ENCODE measurements at regions not wholly inside any gene's neighbourhood (a gene's known extent, or its start where the extent isn't known, plus 50 kb on each side); places are given as distances from the start of the nearest gene placed in this dataset.
A peak's percentile ranks its signal among the peaks of the same experiment; 100 is the strongest.

DNA sequence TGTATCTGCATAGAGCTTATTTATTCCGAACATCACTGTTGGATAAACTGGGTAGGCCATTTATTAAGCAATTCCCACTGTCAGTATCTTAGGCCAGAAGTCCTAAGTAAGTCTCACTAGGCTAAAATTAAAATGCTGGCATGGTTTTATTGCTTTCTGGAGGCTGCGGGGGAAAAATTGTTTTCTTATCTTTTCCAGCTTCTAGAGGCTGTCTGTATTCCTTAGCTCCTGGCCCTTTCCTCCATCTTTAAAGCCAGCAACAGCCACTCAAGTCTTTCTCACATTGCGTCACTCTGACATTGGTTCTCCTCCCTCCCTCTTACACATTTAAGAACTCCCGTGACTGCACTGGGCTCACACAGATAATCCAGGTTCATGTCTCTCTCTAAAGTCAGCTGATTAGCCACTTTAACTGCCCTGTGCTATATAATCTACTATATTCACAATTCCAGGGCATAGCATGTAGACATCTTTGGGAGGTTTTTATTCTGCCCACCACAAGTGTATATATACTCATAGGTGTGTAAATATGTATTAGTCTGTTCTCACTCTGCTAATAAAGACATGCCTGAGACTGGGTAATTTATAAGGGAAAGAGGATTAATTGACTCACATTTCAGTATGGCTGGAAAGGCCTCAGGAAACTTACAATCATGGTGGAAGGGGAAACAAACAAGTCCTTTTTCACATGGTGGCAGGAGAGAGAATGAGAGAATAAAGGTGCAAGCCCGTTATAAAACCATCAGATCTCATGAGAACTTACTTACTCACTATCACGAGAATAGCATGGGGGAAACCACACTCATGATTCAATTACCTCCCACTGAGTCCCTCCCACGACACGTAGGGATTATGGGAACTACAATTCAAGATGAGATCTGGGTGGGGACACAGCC lies 113.5 kb upstream of the SLC7A14 start (continued):
- TF ChIP-seq SPI1 (IDR thresholded peaks at IDR 0.05; ENCODE audit: borderline replicate concordance, low read depth, low read length) (no peak), FOXK2 (conservative IDR thresholded peaks at IDR 0.05 in 1 of 2, IDR thresholded peaks at IDR 0.05 in 1 of 2; ENCODE audit: low read depth in 2 of 2) (no peak), POU5F1 (IDR thresholded peaks at IDR 0.05; ENCODE audit: borderline replicate concordance, low read depth, low read length, partially characterized antibody) (no peak), BRCA1 (IDR thresholded peaks at IDR 0.05) (no peak), BRCA1 (CRISPR knock-in tag; IDR thresholded peaks at IDR 0.05) (no peak), ZBTB17 (CRISPR knock-in tag; IDR thresholded peaks at IDR 0.05) (peak; percentile 46; the same call in 1 of the 2 replicates), PRPF4 (IDR thresholded peaks at IDR 0.05; ENCODE audit: insufficient read depth, low read depth, low read length, poor library complexity, severe bottlenecking) (no peak), OTX1 (CRISPR knock-in tag; IDR thresholded peaks at IDR 0.05) (peak; percentile 86), MEF2D (tag; conservative IDR thresholded peaks at IDR 0.05; ENCODE audit: low read depth) (peak; percentile 16; the same call in 1 of the 2 replicates), ZNF436 (CRISPR knock-in tag; IDR thresholded peaks at IDR 0.05) (peak; percentile 82), ZBED1 (IDR thresholded peaks at IDR 0.05) (0 out of 2 replicates have a peak, but pooled peaks have one; percentile 75), ATF1 (CRISPR knock-in tag; IDR thresholded peaks at IDR 0.05) (no peak), ATF1 (tag; IDR thresholded peaks at IDR 0.05) (peak; percentile 75), ZNF586 (CRISPR knock-in tag; conservative IDR thresholded peaks at IDR 0.05) (0 out of 2 replicates have a peak, but pooled peaks have one; percentile 53), ZNF431 (CRISPR knock-in tag; IDR thresholded peaks at IDR 0.05) (no peak)
- TF ChIP-seq, protein P1, sequence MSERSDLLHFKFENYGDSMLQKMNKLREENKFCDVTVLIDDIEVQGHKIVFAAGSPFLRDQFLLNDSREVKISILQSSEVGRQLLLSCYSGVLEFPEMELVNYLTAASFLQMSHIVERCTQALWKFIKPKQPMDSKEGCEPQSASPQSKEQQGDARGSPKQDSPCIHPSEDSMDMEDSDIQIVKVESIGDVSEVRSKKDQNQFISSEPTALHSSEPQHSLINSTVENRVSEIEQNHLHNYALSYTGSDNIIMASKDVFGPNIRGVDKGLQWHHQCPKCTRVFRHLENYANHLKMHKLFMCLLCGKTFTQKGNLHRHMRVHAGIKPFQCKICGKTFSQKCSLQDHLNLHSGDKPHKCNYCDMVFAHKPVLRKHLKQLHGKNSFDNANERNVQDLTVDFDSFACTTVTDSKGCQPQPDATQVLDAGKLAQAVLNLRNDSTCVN (CRISPR knock-in tag; IDR thresholded peaks at IDR 0.05) = 0 out of 2 replicates have a peak, but pooled peaks have one; percentile 82
- TF ChIP-seq, protein P2, sequence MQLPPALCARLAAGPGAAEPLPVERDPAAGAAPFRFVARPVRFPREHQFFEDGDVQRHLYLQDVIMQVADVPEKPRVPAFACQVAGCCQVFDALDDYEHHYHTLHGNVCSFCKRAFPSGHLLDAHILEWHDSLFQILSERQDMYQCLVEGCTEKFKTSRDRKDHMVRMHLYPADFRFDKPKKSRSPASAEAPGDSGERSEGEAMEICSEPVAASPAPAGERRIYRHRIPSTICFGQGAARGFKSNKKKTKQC (CRISPR knock-in tag; IDR thresholded peaks at IDR 0.05) = no peak
- TF ChIP-seq, protein P3, sequence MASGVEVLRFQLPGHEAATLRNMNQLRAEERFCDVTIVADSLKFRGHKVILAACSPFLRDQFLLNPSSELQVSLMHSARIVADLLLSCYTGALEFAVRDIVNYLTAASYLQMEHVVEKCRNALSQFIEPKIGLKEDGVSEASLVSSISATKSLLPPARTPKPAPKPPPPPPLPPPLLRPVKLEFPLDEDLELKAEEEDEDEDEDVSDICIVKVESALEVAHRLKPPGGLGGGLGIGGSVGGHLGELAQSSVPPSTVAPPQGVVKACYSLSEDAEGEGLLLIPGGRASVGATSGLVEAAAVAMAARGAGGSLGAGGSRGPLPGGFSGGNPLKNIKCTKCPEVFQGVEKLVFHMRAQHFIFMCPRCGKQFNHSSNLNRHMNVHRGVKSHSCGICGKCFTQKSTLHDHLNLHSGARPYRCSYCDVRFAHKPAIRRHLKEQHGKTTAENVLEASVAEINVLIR (CRISPR knock-in tag; IDR thresholded peaks at IDR 0.05) = peak; percentile 60; the same call in 1 of the 2 replicates

Measured in K562 (cell line).